ENCODE measurements at regions not wholly inside any gene's neighbourhood (a gene's known extent, or its start where the extent isn't known, plus 50 kb on each side); places are given as distances from the start of the nearest gene placed in this dataset.
A peak's percentile ranks its signal among the peaks of the same experiment; 100 is the strongest.

GRCh38 chr14:98623788-98624415, 648.1 kb downstream of the BCL11B start:
- H3K27me3 ChIP-seq (ENCODE audit: control insufficient read depth, insufficient read depth, low read length): no peaks in the 10 kb centered on the region
- H3K4me3 ChIP-seq (ENCODE audit: low read depth, low read length): no peak overlapping the region
- H2AFZ ChIP-seq: no peak overlapping the region
- H3K9me3 ChIP-seq (ENCODE audit: control insufficient read depth, low read length): no peaks in the 10 kb centered on the region
- no peak overlapping the region for H3K27ac ChIP-seq
- no peaks in the 10 kb centered on the region for H3K79me2 ChIP-seq
- H3K4me2 ChIP-seq (ENCODE audit: low read length): no peak overlapping the region
- H3K4me1 ChIP-seq: no peaks in the 10 kb centered on the region
- no peak overlapping the region for H3K9ac ChIP-seq
- no peaks in the 10 kb centered on the region for H3K36me3 ChIP-seq (ENCODE audit: control insufficient read depth, insufficient read depth, low read length)
- TF ChIP-seq CTCF (IDR thresholded peaks at IDR 0.05): no peak

GRCh38 chr14:98633380-98633779, 638.6 kb downstream of the BCL11B start:
- Histone ChIP-seq H2AFZ (no peak overlapping the region), H3K4me2 (ENCODE audit: low read length) (peak overlapping the region; percentile 41), H3K9ac (no peak overlapping the region), H3K27me3 (ENCODE audit: control insufficient read depth, insufficient read depth, low read length) (no peaks in the 10 kb centered on the region), H3K4me3 (ENCODE audit: low read depth, low read length) (no peak overlapping the region), H3K36me3 (ENCODE audit: control insufficient read depth, insufficient read depth, low read length) (no peaks in the 10 kb centered on the region), H3K27ac (no peak overlapping the region), H3K4me1 (no peaks in the 10 kb centered on the region), H3K79me2 (no peaks in the 10 kb centered on the region), H3K9me3 (ENCODE audit: control insufficient read depth, low read length) (no peaks in the 10 kb centered on the region)
- no peak for TF ChIP-seq CTCF (IDR thresholded peaks at IDR 0.05)

GRCh38 chr14:98634043-98634820, 637.8 kb downstream of the BCL11B start:
- Histone ChIP-seq H3K4me1 (no peaks in the 10 kb centered on the region), H3K4me3 (ENCODE audit: low read depth, low read length) (no peak overlapping the region), H3K9ac (no peak overlapping the region), H2AFZ (no peak overlapping the region), H3K27me3 (ENCODE audit: control insufficient read depth, insufficient read depth, low read length) (no peaks in the 10 kb centered on the region), H3K9me3 (ENCODE audit: control insufficient read depth, low read length) (no peaks in the 10 kb centered on the region), H3K4me2 (ENCODE audit: low read length) (no peak overlapping the region), H3K79me2 (no peaks in the 10 kb centered on the region), H3K36me3 (ENCODE audit: control insufficient read depth, insufficient read depth, low read length) (no peaks in the 10 kb centered on the region), H3K27ac (no peak overlapping the region)
- TF ChIP-seq CTCF (IDR thresholded peaks at IDR 0.05): no peak

GRCh38 chr14:98638366-98638765, 633.6 kb downstream of the BCL11B start:
- no peaks in the 10 kb centered on the region for H3K36me3 ChIP-seq (ENCODE audit: control insufficient read depth, insufficient read depth, low read length)
- no peaks in the 10 kb centered on the region for H3K27me3 ChIP-seq (ENCODE audit: control insufficient read depth, insufficient read depth, low read length)
- H3K4me2 ChIP-seq (ENCODE audit: low read length): no peak overlapping the region
- H2AFZ ChIP-seq: no peak overlapping the region
- H3K9me3 ChIP-seq (ENCODE audit: control insufficient read depth, low read length): no peaks in the 10 kb centered on the region
- H3K79me2 ChIP-seq: no peaks in the 10 kb centered on the region
- no peak overlapping the region for H3K27ac ChIP-seq
- H3K4me3 ChIP-seq (ENCODE audit: low read depth, low read length): no peak overlapping the region
- H3K4me1 ChIP-seq: no peaks in the 10 kb centered on the region
- TF ChIP-seq CTCF (IDR thresholded peaks at IDR 0.05): no peak
- no peak overlapping the region for H3K9ac ChIP-seq
